PC-9 (cell line): ENCODE measurements at regions not wholly inside any gene's neighbourhood (a gene's known extent, or its start where the extent isn't known, plus 50 kb on each side); places are given as distances from the start of the nearest gene placed in this dataset.

Experiments
- BruUV-seq: library from RNA; stranded (reverse); fragments of 400-500 nt; replicated peaks from 2 replicates; lab custom pipeline; 2021; lab: Mats Ljungman, UMichigan
- CTCF ChIA-PET: fragments of 300-600 bp; sonication (Branson Sonifier 250); formaldehyde crosslinking; loops from one replicate; lab custom pipeline; 2022; ENCODE audit warnings: antibody characterized with exemption; lab: Charles Lee
- POLR2A ChIA-PET: fragments of 300-600 bp; sonication (Branson Sonifier 250); formaldehyde crosslinking; loops from one replicate; lab custom pipeline; 2022; ENCODE audit warnings: antibody characterized with exemption; ENCODE audit not compliant: unreplicated experiment; lab: Charles Lee
- DNase-seq, 2 experiments: peaks; one replicate each; pipeline versions ENCODE4 v3.0.0 to v3.0.0-alpha.2; 2015 to 2022; ENCODE audit warnings: mixed read lengths in 1 of 2
- H2AFZ ChIP-seq: fragments of 200-600 bp; sonication (generic); 2 replicates; pipeline ENCODE4 v1.8.1; 2017; ENCODE audit warnings: antibody characterized with exemption
- H3F3A ChIP-seq: fragments of 200-600 bp; sonication (generic); 2 replicates; pipeline ENCODE4 v1.8.1; 2017; ENCODE audit warnings: antibody characterized with exemption, mild to moderate bottlenecking, low read depth; ENCODE audit not compliant: insufficient read depth
- H3K27ac ChIP-seq: fragments of 200-600 bp; sonication (generic); 2 replicates; pipeline ENCODE4 v1.6.1; 2016; ENCODE audit warnings: mixed run types
- H3K27me3 ChIP-seq: fragments of 200-600 bp; sonication (generic); 2 replicates; pipeline ENCODE4 v1.6.1; 2016; ENCODE audit warnings: low read depth, mixed run types; ENCODE audit not compliant: insufficient read depth
- H3K36me3 ChIP-seq: fragments of 200-600 bp; sonication (generic); 2 replicates; pipeline ENCODE4 v1.6.1; 2016; ENCODE audit warnings: low read depth, mixed run types
- H3K4me1 ChIP-seq: fragments of 200-600 bp; sonication (generic); replicated peaks from 2 replicates; pipeline ENCODE4 v1.6.1; 2016; ENCODE audit warnings: mixed run types; ENCODE audit not compliant: insufficient read depth
- H3K4me2 ChIP-seq: fragments of 200-600 bp; sonication (generic); 2 replicates; pipeline ENCODE4 v1.6.1; 2017; ENCODE audit warnings: mixed run types
- H3K4me3 ChIP-seq: fragments of 200-600 bp; sonication (generic); 2 replicates; pipeline ENCODE4 v1.6.1; 2016; ENCODE audit warnings: mixed run types
- H3K79me2 ChIP-seq: fragments of 200-600 bp; sonication (generic); 2 replicates; pipeline ENCODE4 v1.6.1; 2017; ENCODE audit warnings: low read depth, mixed run types
- H3K9me2 ChIP-seq: fragments of 200-600 bp; sonication (generic); 2 replicates; pipeline ENCODE4 v1.8.1; 2017; ENCODE audit warnings: mild to moderate bottlenecking; ENCODE audit not compliant: insufficient read depth
- H3K9me3 ChIP-seq: fragments of 200-600 bp; sonication (generic); 2 replicates; pipeline ENCODE4 v1.8.1; 2016; ENCODE audit warnings: low read depth; ENCODE audit not compliant: insufficient read depth
- H4K20me1 ChIP-seq: fragments of 200-600 bp; sonication (generic); 2 replicates; pipeline ENCODE4 v1.8.1; 2017; ENCODE audit not compliant: insufficient read depth
- CTCF ChIP-seq: fragments of 200-600 bp; sonication (generic); conservative IDR thresholded peaks from 2 replicates; pipeline ENCODE4 v1.6.1; 2017; ENCODE audit warnings: mixed run types, antibody characterized with exemption, mild to moderate bottlenecking, moderate library complexity
- EZH2 ChIP-seq: fragments of 200-600 bp; sonication (generic); IDR thresholded peaks from 2 replicates; pipeline ENCODE4 v1.8.0; 2017; ENCODE audit warnings: antibody characterized with exemption, low read depth
- intact Hi-C: fragments of 100-400 bp; cut with micrococcal nuclease; formaldehyde crosslinking; loops from one replicate; pipeline ENCODE4 v1.10.0; 2022; ENCODE audit not compliant: unreplicated experiment

- BruUV-seq = no TSS peak
- intact Hi-C loops = no loop called here
- H3K9me3 ChIP-seq = peaks cover 12% of the 10 kb centered on the region; the same call in 1 of the 2 replicates
Measured at GRCh38 chr20:57083072-57083471, 183.4 kb downstream of the BMP7 start.

GRCh38 chr20:57086066-57086465 is 180.4 kb downstream of the BMP7 start:
- DNase-seq = no peak
- peaks cover 17% of the 10 kb centered on the region; the same call in 1 of the 2 replicates for H3K27me3 ChIP-seq
- H3K9me2 ChIP-seq = no peaks in the 10 kb centered on the region
- H3K9me3 ChIP-seq = no peaks in the 10 kb centered on the region
- peaks cover 3% of the 10 kb centered on the region; the same call in 1 of the 2 replicates for H3F3A ChIP-seq
- BruUV-seq = no TSS peak
- H2AFZ ChIP-seq = no peak overlapping the region
- H3K79me2 ChIP-seq = no peaks in the 10 kb centered on the region
- H4K20me1 ChIP-seq = no peaks in the 10 kb centered on the region
- H3K4me2 ChIP-seq = no peak overlapping the region
- CTCF ChIA-PET = interaction anchor here (0.6 kb wide), 1 partner anchor 556 kb away, joined by 3 read pairs; no protein-coding TSS in a partner anchor
- no peaks in the 10 kb centered on the region for H3K4me1 ChIP-seq
- intact Hi-C loops = no loop called here
- POLR2A ChIA-PET = no interaction called here
- no peak overlapping the region for H3K4me3 ChIP-seq
- H3K27ac ChIP-seq = no peak overlapping the region
- TF ChIP-seq EZH2 = no peak
- no peak for TF ChIP-seq CTCF
- no peaks in the 10 kb centered on the region for H3K36me3 ChIP-seq

More at GRCh38 chr20:57083072-57083471, 183.4 kb downstream of the BMP7 start:
- DNase-seq = no peak
- H3K27ac ChIP-seq = no peak overlapping the region
- H3F3A ChIP-seq = peaks cover 8% of the 10 kb centered on the region; the same call in 1 of the 2 replicates
- ChIA-PET CTCF (no interaction called here), POLR2A (no interaction called here)
- H3K79me2 ChIP-seq = no peaks in the 10 kb centered on the region
- TF ChIP-seq CTCF = no peak
- no peak for TF ChIP-seq EZH2
- H2AFZ ChIP-seq = no peak overlapping the region
- no peaks in the 10 kb centered on the region for H4K20me1 ChIP-seq
- peaks cover 10% of the 10 kb centered on the region; the same call in 1 of the 2 replicates for H3K27me3 ChIP-seq
- H3K36me3 ChIP-seq = no peaks in the 10 kb centered on the region
- no peaks in the 10 kb centered on the region for H3K4me1 ChIP-seq
- no peaks in the 10 kb centered on the region for H3K9me2 ChIP-seq
- H3K4me3 ChIP-seq = no peak overlapping the region
- H3K4me2 ChIP-seq = no peak overlapping the region

GRCh38 chr20:57087102-57087501 is 179.3 kb downstream of the BMP7 start:
- intact Hi-C loops = no loop called here
- no peak overlapping the region for H3K4me3 ChIP-seq
- no peak overlapping the region for H3K4me2 ChIP-seq
- BruUV-seq = no TSS peak
- no peaks in the 10 kb centered on the region for H3K9me3 ChIP-seq
- peaks cover 3% of the 10 kb centered on the region; the same call in 1 of the 2 replicates for H3F3A ChIP-seq
- H3K36me3 ChIP-seq = no peaks in the 10 kb centered on the region
- no peaks in the 10 kb centered on the region for H4K20me1 ChIP-seq
- H3K9me2 ChIP-seq = no peaks in the 10 kb centered on the region
- ChIA-PET POLR2A (no interaction called here), CTCF (interaction anchor here (0.6 to 1.1 kb wide), 3 partner anchors 62 to 293 kb away, joined by 3 to 4 read pairs (median 3); no protein-coding TSS in a partner anchor)
- no peaks in the 10 kb centered on the region for H3K79me2 ChIP-seq
- no peak overlapping the region for H2AFZ ChIP-seq
- H3K27ac ChIP-seq = no peak overlapping the region
- H3K4me1 ChIP-seq = no peaks in the 10 kb centered on the region
- TF ChIP-seq EZH2 (no peak), CTCF (0 out of 2 replicates have a peak, but pooled peaks have one; percentile 22)
- H3K27me3 ChIP-seq = peaks cover 17% of the 10 kb centered on the region; the same call in 1 of the 2 replicates
- peak in 1 of 2 experiments; percentile 42 for DNase-seq
